Right lobe of liver (tissue), 6 donors: ENCODE measurements at regions not wholly inside any gene's neighbourhood (a gene's known extent, or its start where the extent isn't known, plus 50 kb on each side); places are given as distances from the start of the nearest gene placed in this dataset.

Experiments
- ATAC-seq, 4 donors: fragments of 200-7000 bp; cut with Tn5 transposase; one replicate each; pipeline ENCODE4 v1.9.1; 2020; ENCODE audit warnings: mild to moderate bottlenecking in 4 of 4, moderate library complexity in 4 of 4
- DNase-seq, 3 donors: peaks; one replicate each; pipeline ENCODE4 v3.0.0-alpha.2; 2020
- H3K27ac ChIP-seq, 3 donors: fragments of 200-600 bp; one replicate each; pipeline ENCODE4 v1.8.0; 2022
- H3K27me3 ChIP-seq, 2 donors: fragments of 200-600 bp; one replicate each; pipeline ENCODE4 v1.8.0; 2022
- H3K36me3 ChIP-seq, 4 donors: fragments of 200-600 bp; sonication (generic) in 1 of 4; one replicate each; pipeline versions ENCODE4 v1.5.1 to v1.8.0; 2017 to 2022; ENCODE audit warnings: control low read depth in 1 of 4
- H3K4me1 ChIP-seq, 4 donors: fragments of 200-600 bp; sonication (generic) in 1 of 4; one replicate each; pipeline versions ENCODE4 v1.5.1 to v1.8.0; 2017 to 2022; ENCODE audit warnings: control low read depth in 1 of 4
- H3K4me3 ChIP-seq, 3 donors: fragments of 200-600 bp; one replicate each; pipeline ENCODE4 v1.8.0; 2022
- H3K9me3 ChIP-seq, 4 donors: fragments of 200-600 bp; sonication (generic) in 1 of 4; one replicate each; pipeline versions ENCODE4 v1.5.1 to v1.8.0; 2017 to 2022; ENCODE audit warnings: control low read depth in 1 of 4
- POLR2A ChIP-seq: fragments of 450-650 bp; IDR thresholded peaks from one replicate; pipeline ENCODE4 v1.6.1; 2017; ENCODE audit warnings: antibody characterized with exemption, mild to moderate bottlenecking
- WGBS: methylation state at CpG from one replicate; pipeline ENCODE4 v1.1.6; 2018; ENCODE audit warnings: low coverage, low lambda C conversion rate; ENCODE audit not compliant: insufficient coverage; ENCODE audit errors: missing lambda C conversion rate; 5-methylcytosine and 5-hydroxymethylcytosine counted together
- intact Hi-C, 2 donors: fragments of 100-400 bp; cut with DNase I; formaldehyde crosslinking; loops; one replicate each; pipeline versions ENCODE4 v1.11.2 to v1.14.1; 2022
- TF ChIP-seq, protein P1 (sequence below), 4 donors: fragments of 200-600 bp in 3 of 4; fragments of 450-650 bp in 1 of 4; IDR thresholded peaks; one replicate each; pipeline versions ENCODE4 v1.5.1 to v1.8.0; 2016 to 2022; ENCODE audit warnings: antibody characterized with exemption in 4 of 4, mild to moderate bottlenecking in 2 of 4
- donor health status: DM: no; HTN: yes; CAD: no.
- donor health status: DM: no; HTN: no; CAD: no.
- donor health status: DM: no; HTN: no; CAD: no.
- donor health status: DM: no; HTN: yes; CAD: no.
- donor health status: DM: no; HTN: yes; CAD: no.

DNA sequence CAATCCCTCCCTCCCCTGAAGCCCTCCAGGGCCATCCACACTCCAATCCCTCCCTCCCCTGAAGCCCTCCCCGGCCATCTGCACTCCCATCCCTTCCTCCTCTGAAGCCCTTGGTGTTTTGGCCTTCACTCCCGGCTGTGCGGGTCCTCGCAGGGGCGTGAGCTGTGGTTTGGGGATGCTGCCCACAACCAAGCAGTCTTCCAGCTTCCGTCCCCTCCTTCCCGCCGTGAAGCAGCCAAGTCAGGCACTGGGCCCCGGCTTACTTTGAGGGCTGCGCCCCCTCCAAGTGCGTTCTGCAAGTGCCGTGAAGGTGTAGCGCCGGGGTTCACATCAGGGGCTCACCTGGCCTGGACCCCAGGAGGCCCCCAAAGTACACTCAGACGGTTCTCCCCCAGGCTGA is 335.9 kb downstream of the BRD1 start:
- TF ChIP-seq, protein P1, sequence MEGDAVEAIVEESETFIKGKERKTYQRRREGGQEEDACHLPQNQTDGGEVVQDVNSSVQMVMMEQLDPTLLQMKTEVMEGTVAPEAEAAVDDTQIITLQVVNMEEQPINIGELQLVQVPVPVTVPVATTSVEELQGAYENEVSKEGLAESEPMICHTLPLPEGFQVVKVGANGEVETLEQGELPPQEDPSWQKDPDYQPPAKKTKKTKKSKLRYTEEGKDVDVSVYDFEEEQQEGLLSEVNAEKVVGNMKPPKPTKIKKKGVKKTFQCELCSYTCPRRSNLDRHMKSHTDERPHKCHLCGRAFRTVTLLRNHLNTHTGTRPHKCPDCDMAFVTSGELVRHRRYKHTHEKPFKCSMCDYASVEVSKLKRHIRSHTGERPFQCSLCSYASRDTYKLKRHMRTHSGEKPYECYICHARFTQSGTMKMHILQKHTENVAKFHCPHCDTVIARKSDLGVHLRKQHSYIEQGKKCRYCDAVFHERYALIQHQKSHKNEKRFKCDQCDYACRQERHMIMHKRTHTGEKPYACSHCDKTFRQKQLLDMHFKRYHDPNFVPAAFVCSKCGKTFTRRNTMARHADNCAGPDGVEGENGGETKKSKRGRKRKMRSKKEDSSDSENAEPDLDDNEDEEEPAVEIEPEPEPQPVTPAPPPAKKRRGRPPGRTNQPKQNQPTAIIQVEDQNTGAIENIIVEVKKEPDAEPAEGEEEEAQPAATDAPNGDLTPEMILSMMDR (IDR thresholded peaks at IDR 0.05), result no peak
- TF ChIP-seq POLR2A, result no peak
- DNase-seq (no peak), ATAC-seq (no peak)
- 43% methylated on average over 7 of the region's 15 CpGs for WGBS
- Histone ChIP-seq H3K4me3 (no peak overlapping the region), H3K9me3 (no peaks in the 10 kb centered on the region), H3K4me1 (no peaks in the 10 kb centered on the region), H3K36me3 (no peaks in the 10 kb centered on the region), H3K27me3 (no peaks in the 10 kb centered on the region), H3K27ac (no peak overlapping the region)
- intact Hi-C loops, result no loop called here

DNA sequence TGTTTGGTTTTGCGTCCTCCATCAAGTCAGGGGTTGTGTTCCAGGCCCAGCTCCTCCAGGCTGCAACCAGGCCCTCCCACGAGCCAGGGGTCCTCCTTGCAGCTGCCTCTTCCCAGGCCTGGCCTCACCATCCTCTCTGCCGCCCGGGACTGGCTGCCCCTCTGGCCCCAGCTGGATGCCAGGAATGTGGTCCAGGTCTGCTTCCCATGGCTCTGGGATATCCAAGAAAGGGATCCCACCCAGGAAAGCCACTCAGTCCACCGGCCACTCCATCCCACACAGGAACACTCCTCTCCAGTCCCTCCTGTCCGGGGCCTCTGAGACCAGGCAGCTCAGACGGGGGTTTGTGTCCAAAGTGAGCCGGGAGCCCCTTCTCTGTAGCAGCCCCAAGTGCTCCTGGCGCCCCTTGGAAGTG is 336.4 kb downstream of the BRD1 start:
- H3K27me3 ChIP-seq, result no peaks in the 10 kb centered on the region
- ATAC-seq, result no peak
- H3K36me3 ChIP-seq, result no peaks in the 10 kb centered on the region
- H3K4me3 ChIP-seq, result no peak overlapping the region
- DNase-seq, result no peak
- WGBS, result no CpG with 5 or more reads among the region's 9 CpGs
- no peak overlapping the region for H3K27ac ChIP-seq
- TF ChIP-seq POLR2A, result no peak
- TF ChIP-seq, protein P1 (IDR thresholded peaks at IDR 0.05), result no peak
- no peaks in the 10 kb centered on the region for H3K4me1 ChIP-seq
- intact Hi-C loops, result no loop called here
- H3K9me3 ChIP-seq, result no peaks in the 10 kb centered on the region

DNA sequence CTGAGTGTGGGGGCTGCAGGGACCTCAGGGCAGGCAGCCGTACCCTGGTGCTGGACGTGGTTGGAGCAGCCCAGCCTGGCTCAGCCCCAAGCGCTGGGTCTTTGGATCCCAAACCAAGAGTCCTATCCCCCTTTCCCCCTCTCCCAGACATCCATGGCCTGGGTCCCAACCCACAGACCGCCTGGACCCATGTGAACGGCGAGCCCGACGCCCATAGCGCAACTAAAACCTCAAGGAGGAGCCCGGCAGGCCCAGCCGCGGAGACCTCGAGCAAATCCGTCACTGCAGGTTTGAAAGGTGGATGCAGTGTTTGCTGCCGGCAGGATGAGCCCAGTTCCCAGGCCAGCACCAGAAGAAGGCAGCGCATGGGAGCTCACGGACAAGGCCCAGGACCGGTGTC is 337.0 kb downstream of the BRD1 start:
- no peaks in the 10 kb centered on the region for H3K9me3 ChIP-seq
- no peaks in the 10 kb centered on the region for H3K4me1 ChIP-seq
- no peaks in the 10 kb centered on the region for H3K36me3 ChIP-seq
- TF ChIP-seq, protein P1 (IDR thresholded peaks at IDR 0.05), result no peak
- no peak for TF ChIP-seq POLR2A
- no peak overlapping the region for H3K4me3 ChIP-seq
- H3K27ac ChIP-seq, result no peak overlapping the region
- DNase-seq, result no peak
- intact Hi-C loops, result no loop called here
- no peak for ATAC-seq
- WGBS, result 100% methylated on average over 1 of the region's 18 CpGs
- H3K27me3 ChIP-seq, result no peaks in the 10 kb centered on the region

GRCh38 chr22:49489821-49490220 is 337.9 kb downstream of the BRD1 start:
- ATAC-seq, result no peak
- DNase-seq, result no peak
- no peaks in the 10 kb centered on the region for H3K27me3 ChIP-seq
- TF ChIP-seq, protein P1 (IDR thresholded peaks at IDR 0.05), result no peak
- TF ChIP-seq POLR2A, result no peak
- H3K9me3 ChIP-seq, result no peaks in the 10 kb centered on the region
- no peaks in the 10 kb centered on the region for H3K36me3 ChIP-seq
- 60% methylated on average over 1 of the region's 7 CpGs for WGBS
- no peak overlapping the region for H3K27ac ChIP-seq
- no peak overlapping the region for H3K4me3 ChIP-seq
- no peaks in the 10 kb centered on the region for H3K4me1 ChIP-seq
- intact Hi-C loops, result no loop called here

GRCh38 chr22:49488943-49489342 is 338.7 kb downstream of the BRD1 start:
- intact Hi-C loops, result no loop called here
- Histone ChIP-seq H3K4me1 (no peaks in the 10 kb centered on the region), H3K4me3 (no peak overlapping the region), H3K27ac (no peak overlapping the region), H3K9me3 (no peaks in the 10 kb centered on the region), H3K36me3 (no peaks in the 10 kb centered on the region), H3K27me3 (no peaks in the 10 kb centered on the region)
- ATAC-seq (no peak), DNase-seq (no peak)
- TF ChIP-seq, protein P1 (IDR thresholded peaks at IDR 0.05), result no peak
- TF ChIP-seq POLR2A, result no peak
- no CpG with 5 or more reads among the region's 10 CpGs for WGBS
